HG03558 (cell line): ENCODE measurements at regions not wholly inside any gene's neighbourhood (a gene's known extent, or its start where the extent isn't known, plus 50 kb on each side); places are given as distances from the start of the nearest gene placed in this dataset.

Experiments
- ATAC-seq: cut with Tn5 transposase; IDR thresholded peaks from one replicate; pipeline ENCODE4 v1.9.1; 2021; ENCODE audit warnings: moderate number of reproducible peaks; ENCODE audit not compliant: unreplicated experiment; ENCODE audit errors: extremely low read depth

GRCh38 chr13:63435667-63436324, 2020.1 kb upstream of the PCDH20 start:
- no peak for ATAC-seq

GRCh38 chr13:63433546-63434150, 2018.0 kb upstream of the PCDH20 start:
- ATAC-seq = no peak

GRCh38 chr13:63427170-63427569, 2011.5 kb upstream of the PCDH20 start:
- ATAC-seq = no peak

- ATAC-seq = no peak
These were observed 2009.5 kb upstream of the PCDH20 start for GRCh38 chr13:63425131-63425530.

GRCh38 chr13:63421123-63421522, 2005.5 kb upstream of the PCDH20 start:
- ATAC-seq = no peak

GRCh38 chr13:63420685-63421084, 2005.0 kb upstream of the PCDH20 start:
- ATAC-seq = no peak

- no peak for ATAC-seq
These were observed 1998.6 kb upstream of the PCDH20 start for GRCh38 chr13:63414247-63414646.

- no peak for ATAC-seq
These were observed 1994.2 kb upstream of the PCDH20 start for GRCh38 chr13:63409791-63410351.

GRCh38 chr13:63408331-63409189, 1992.9 kb upstream of the PCDH20 start:
- no peak for ATAC-seq

- ATAC-seq = no peak
These were observed 1988.1 kb upstream of the PCDH20 start for GRCh38 chr13:63403733-63404132.

GRCh38 chr13:63396746-63397145, 1981.1 kb upstream of the PCDH20 start:
- no peak for ATAC-seq

- no peak for ATAC-seq
These were observed 1977.5 kb upstream of the PCDH20 start for GRCh38 chr13:63393112-63393511.

- ATAC-seq = no peak
These were observed 1974.1 kb upstream of the PCDH20 start for GRCh38 chr13:63389756-63390155.

- ATAC-seq = no peak
These were observed 1965.6 kb upstream of the PCDH20 start for GRCh38 chr13:63381078-63381859.

- ATAC-seq = no peak
These were observed 1962.3 kb upstream of the PCDH20 start for GRCh38 chr13:63377986-63378385.

- no peak for ATAC-seq
These were observed 1954.5 kb upstream of the PCDH20 start for GRCh38 chr13:63370101-63370500.

- no peak for ATAC-seq
These were observed 1952.0 kb upstream of the PCDH20 start for GRCh38 chr13:63367522-63368198.

- ATAC-seq = no peak
These were observed 1948.5 kb upstream of the PCDH20 start for GRCh38 chr13:63364159-63364558.

GRCh38 chr13:63351533-63351932, 1935.9 kb upstream of the PCDH20 start:
- no peak for ATAC-seq

GRCh38 chr13:63351081-63351480, 1935.4 kb upstream of the PCDH20 start:
- ATAC-seq = no peak
